ENCODE measurements at regions not wholly inside any gene's neighbourhood (a gene's known extent, or its start where the extent isn't known, plus 50 kb on each side); places are given as distances from the start of the nearest gene placed in this dataset.

GRCh38 chr3:59655418-59656015, 605.7 kb upstream of the CFAP20DC start:
- TF ChIP-seq POLR2A (IDR thresholded peaks at IDR 0.05) (no peak), EP300 (IDR thresholded peaks at IDR 0.05) (no peak)
- TF ChIP-seq, protein P1, sequence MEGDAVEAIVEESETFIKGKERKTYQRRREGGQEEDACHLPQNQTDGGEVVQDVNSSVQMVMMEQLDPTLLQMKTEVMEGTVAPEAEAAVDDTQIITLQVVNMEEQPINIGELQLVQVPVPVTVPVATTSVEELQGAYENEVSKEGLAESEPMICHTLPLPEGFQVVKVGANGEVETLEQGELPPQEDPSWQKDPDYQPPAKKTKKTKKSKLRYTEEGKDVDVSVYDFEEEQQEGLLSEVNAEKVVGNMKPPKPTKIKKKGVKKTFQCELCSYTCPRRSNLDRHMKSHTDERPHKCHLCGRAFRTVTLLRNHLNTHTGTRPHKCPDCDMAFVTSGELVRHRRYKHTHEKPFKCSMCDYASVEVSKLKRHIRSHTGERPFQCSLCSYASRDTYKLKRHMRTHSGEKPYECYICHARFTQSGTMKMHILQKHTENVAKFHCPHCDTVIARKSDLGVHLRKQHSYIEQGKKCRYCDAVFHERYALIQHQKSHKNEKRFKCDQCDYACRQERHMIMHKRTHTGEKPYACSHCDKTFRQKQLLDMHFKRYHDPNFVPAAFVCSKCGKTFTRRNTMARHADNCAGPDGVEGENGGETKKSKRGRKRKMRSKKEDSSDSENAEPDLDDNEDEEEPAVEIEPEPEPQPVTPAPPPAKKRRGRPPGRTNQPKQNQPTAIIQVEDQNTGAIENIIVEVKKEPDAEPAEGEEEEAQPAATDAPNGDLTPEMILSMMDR (IDR thresholded peaks at IDR 0.05) = no peak
- Histone ChIP-seq H3K36me3 (no peaks in the 10 kb centered on the region), H3K4me3 (no peak overlapping the region), H3K27me3 (no peaks in the 10 kb centered on the region), H3K27ac (no peak overlapping the region), H3K4me1 (ENCODE audit: insufficient read depth) (no peaks in the 10 kb centered on the region), H3K9me3 (no peaks in the 10 kb centered on the region)
- no peak for DNase-seq
- WGBS, 3 donors = 57 to 64% (median 60%) methylated on average over 5 of the region's 5 CpGs
- intact Hi-C loops (cut with DNase I) = no loop called here

DNA sequence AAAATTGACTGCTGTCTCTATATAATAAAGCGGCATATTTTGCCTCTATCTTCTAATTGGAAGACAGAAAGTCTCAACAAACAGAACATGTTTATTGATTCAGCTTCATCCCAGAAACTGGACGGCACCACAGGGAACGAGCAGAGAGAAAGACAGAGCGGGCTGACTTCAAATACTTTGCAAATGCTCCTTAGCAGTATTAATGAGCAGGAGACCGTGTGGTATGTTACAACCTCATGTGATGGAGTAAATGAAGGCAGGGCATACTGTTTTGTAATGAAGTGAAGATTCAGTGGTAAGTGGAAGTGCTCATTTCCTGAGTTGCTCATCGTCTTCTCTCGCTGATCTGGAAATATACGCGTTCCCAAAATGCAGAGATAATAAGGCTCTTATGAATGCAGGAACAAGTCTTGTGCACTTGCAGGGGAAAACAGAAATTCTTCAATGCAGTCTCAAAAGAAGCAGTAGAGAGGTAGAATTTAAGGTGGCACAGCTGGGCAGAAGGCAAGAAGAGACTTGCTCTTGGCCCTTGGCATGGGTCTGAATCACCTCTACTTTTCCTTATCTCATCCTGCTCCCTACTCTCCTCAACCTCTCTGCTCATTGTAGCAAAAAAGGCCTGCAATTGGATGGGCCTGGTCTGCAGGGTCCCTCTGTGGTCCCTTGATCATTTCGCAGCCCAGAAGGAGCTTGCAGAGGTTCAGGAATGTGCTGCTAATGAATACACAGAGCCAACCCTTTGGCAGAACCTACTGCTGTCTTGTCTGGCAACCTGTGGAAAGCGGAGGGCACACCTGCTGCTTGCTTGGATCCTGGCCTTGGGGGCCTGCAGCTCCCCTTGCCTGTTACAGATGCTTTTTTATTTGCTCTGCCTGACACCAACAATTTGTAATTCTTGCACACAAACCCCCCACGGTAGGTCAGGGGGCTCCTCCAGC, 604.9 kb upstream of the CFAP20DC start:
- H3K27me3 ChIP-seq = no peaks in the 10 kb centered on the region
- H3K36me3 ChIP-seq = no peaks in the 10 kb centered on the region
- no peak overlapping the region for H3K4me3 ChIP-seq
- H3K9me3 ChIP-seq = no peaks in the 10 kb centered on the region
- TF ChIP-seq POLR2A (IDR thresholded peaks at IDR 0.05) (no peak), EP300 (IDR thresholded peaks at IDR 0.05) (no peak)
- TF ChIP-seq, protein P1 (IDR thresholded peaks at IDR 0.05) = no peak
- no peak for DNase-seq
- H3K27ac ChIP-seq = no peak overlapping the region
- no peaks in the 10 kb centered on the region for H3K4me1 ChIP-seq (ENCODE audit: insufficient read depth)
- 36 to 69% (median 40%) methylated on average over 12 of the region's 12 CpGs for WGBS, 3 donors
- intact Hi-C loops (cut with DNase I) = no loop called here

DNA sequence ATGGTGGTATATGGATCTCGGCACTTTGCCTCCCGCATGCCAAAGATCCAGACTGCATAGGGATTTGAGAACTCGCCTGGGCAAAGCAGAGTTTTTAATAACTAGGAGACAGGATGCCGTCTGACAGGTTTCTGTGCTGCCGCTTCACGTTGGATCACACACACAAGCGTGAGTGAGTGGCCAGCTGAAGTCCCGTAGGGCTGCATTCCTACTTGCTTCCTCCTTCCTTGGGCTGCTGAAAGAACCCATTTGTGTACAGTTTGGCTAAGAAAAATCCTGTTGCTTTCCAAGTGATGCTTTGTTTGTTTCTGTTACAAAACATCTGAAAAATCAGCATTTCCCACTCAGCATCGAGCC, 604.3 kb upstream of the CFAP20DC start:
- 21 to 53% (median 44%) methylated on average over 9 of the region's 9 CpGs for WGBS, 3 donors
- no peak for DNase-seq
- H3K4me1 ChIP-seq (ENCODE audit: insufficient read depth) = no peaks in the 10 kb centered on the region
- no peaks in the 10 kb centered on the region for H3K27me3 ChIP-seq
- no peak overlapping the region for H3K4me3 ChIP-seq
- no peak overlapping the region for H3K27ac ChIP-seq
- no peaks in the 10 kb centered on the region for H3K9me3 ChIP-seq
- TF ChIP-seq, protein P1 (IDR thresholded peaks at IDR 0.05) = no peak
- TF ChIP-seq POLR2A (IDR thresholded peaks at IDR 0.05) (no peak), EP300 (IDR thresholded peaks at IDR 0.05) (no peak)
- intact Hi-C loops (cut with DNase I) = no loop called here
- H3K36me3 ChIP-seq = no peaks in the 10 kb centered on the region

GRCh38 chr3:59653405-59654122, 603.7 kb upstream of the CFAP20DC start:
- Histone ChIP-seq H3K4me3 (no peak overlapping the region), H3K27ac (no peak overlapping the region), H3K9me3 (no peaks in the 10 kb centered on the region), H3K4me1 (ENCODE audit: insufficient read depth) (no peaks in the 10 kb centered on the region), H3K27me3 (no peaks in the 10 kb centered on the region), H3K36me3 (no peaks in the 10 kb centered on the region)
- intact Hi-C loops (cut with DNase I) = no loop called here
- no peak for TF ChIP-seq EP300 (IDR thresholded peaks at IDR 0.05)
- TF ChIP-seq, protein P1 (IDR thresholded peaks at IDR 0.05) = no peak
- TF ChIP-seq POLR2A (IDR thresholded peaks at IDR 0.05) = no peak
- 62 to 76% (median 64%) methylated on average over 7 of the region's 7 CpGs for WGBS, 3 donors
- no peak for DNase-seq
